Astrocyte (in vitro differentiated cells and primary cell): ENCODE measurements at regions not wholly inside any gene's neighbourhood (a gene's known extent, or its start where the extent isn't known, plus 50 kb on each side); places are given as distances from the start of the nearest gene placed in this dataset.

Experiments
- EZH2 ChIP-seq: IDR thresholded peaks from 2 replicates; pipeline ENCODE4 v1.6.1; 2012; ENCODE audit warnings: mild to moderate bottlenecking, low read length, inconsistent platforms; ENCODE audit not compliant: insufficient read depth
- TF ChIP-seq, protein P1 (sequence below): IDR thresholded peaks from 2 replicates; pipeline ENCODE4 v1.5.1; 2011; ENCODE audit warnings: low read depth, mild to moderate bottlenecking, inconsistent platforms, low read length, moderate library complexity; ENCODE audit not compliant: insufficient read depth

DNA sequence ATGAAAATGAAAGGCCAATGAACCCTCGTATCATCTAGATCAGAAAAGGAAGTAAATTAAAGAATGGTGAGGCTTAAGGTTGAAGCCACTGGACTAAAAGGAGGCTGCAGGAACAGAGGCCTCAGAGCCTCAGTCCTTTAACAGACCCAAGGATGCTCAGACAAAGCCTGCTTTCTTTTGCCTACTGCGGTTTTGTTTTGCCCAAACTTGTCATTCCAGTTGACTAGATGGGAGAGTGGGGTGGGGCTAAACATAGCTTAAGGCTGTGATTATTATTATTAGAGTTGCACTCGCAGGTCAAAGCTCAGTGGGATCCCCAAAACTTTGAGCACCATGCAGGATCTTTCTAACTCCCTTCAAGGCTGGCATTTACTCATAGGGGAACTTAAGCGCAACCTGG is 163.9 kb downstream of the RBM46 start:
- TF ChIP-seq, protein P1, sequence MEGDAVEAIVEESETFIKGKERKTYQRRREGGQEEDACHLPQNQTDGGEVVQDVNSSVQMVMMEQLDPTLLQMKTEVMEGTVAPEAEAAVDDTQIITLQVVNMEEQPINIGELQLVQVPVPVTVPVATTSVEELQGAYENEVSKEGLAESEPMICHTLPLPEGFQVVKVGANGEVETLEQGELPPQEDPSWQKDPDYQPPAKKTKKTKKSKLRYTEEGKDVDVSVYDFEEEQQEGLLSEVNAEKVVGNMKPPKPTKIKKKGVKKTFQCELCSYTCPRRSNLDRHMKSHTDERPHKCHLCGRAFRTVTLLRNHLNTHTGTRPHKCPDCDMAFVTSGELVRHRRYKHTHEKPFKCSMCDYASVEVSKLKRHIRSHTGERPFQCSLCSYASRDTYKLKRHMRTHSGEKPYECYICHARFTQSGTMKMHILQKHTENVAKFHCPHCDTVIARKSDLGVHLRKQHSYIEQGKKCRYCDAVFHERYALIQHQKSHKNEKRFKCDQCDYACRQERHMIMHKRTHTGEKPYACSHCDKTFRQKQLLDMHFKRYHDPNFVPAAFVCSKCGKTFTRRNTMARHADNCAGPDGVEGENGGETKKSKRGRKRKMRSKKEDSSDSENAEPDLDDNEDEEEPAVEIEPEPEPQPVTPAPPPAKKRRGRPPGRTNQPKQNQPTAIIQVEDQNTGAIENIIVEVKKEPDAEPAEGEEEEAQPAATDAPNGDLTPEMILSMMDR, result no peak
- TF ChIP-seq EZH2, result no peak
